MCF 10A (cell line): ENCODE measurements at regions not wholly inside any gene's neighbourhood (a gene's known extent, or its start where the extent isn't known, plus 50 kb on each side); places are given as distances from the start of the nearest gene placed in this dataset.

ENCODE experiments used
- BruUV-seq: library from RNA; stranded (reverse); fragments of 400-500 nt; replicated peaks from 2 replicates; lab custom pipeline; 2021; lab: Mats Ljungman, UMichigan
- CTCF ChIA-PET: fragments of 300-600 bp; sonication (Branson Sonifier 250); formaldehyde crosslinking; extraction: SDS; loops from one replicate; lab custom pipeline; 2021; ENCODE audit warnings: antibody characterized with exemption, inconsistent platforms; lab: Yijun Ruan, JAX
- POLR2A ChIA-PET: fragments of 300-600, 350-650 bp; sonication (Branson Sonifier 250); formaldehyde crosslinking; extraction: SDS; loops from one replicate; lab custom pipeline; 2020; ENCODE audit warnings: antibody characterized with exemption, inconsistent platforms; lab: Yijun Ruan, JAX
- DNase-seq: peaks from one replicate; pipeline ENCODE4 v3.0.0-alpha.2; 2018; ENCODE audit not compliant: unreplicated experiment
- H3K27ac Mint-ChIP-seq: one replicate; pipeline ENCODE4 v1.8.0; 2022; ENCODE audit warnings: mild to moderate bottlenecking, low read depth, mixed read lengths; ENCODE audit not compliant: unreplicated experiment
- H3K27me3 Mint-ChIP-seq: one replicate; pipeline ENCODE4 v1.8.0; 2022; ENCODE audit warnings: mixed read lengths; ENCODE audit not compliant: insufficient read depth, unreplicated experiment
- H3K36me3 Mint-ChIP-seq: one replicate; pipeline ENCODE4 v1.8.0; 2022; ENCODE audit warnings: mild to moderate bottlenecking, moderate library complexity, mixed read lengths; ENCODE audit not compliant: insufficient read depth, unreplicated experiment
- H3K4me1 Mint-ChIP-seq: one replicate; pipeline ENCODE4 v1.8.0; 2022; ENCODE audit warnings: mixed read lengths; ENCODE audit not compliant: insufficient read depth, unreplicated experiment
- H3K4me3 Mint-ChIP-seq: one replicate; pipeline ENCODE4 v1.8.0; 2022; ENCODE audit warnings: mild to moderate bottlenecking, moderate library complexity, mixed read lengths; ENCODE audit not compliant: unreplicated experiment
- H3K9me3 Mint-ChIP-seq: one replicate; pipeline ENCODE4 v1.8.0; 2022; ENCODE audit warnings: mixed read lengths; ENCODE audit not compliant: unreplicated experiment
- intact Hi-C: fragments of 100-400 bp; cut with micrococcal nuclease; formaldehyde crosslinking; loops from 2 replicates; pipeline ENCODE4 v1.14.1; 2022
- TF ChIP-seq, protein P1 (sequence below): fragments of 200-600 bp; IDR thresholded peaks from one replicate; pipeline ENCODE4 v1.8.0; 2022; ENCODE audit warnings: antibody characterized with exemption, mild to moderate bottlenecking; ENCODE audit not compliant: unreplicated experiment

DNA sequence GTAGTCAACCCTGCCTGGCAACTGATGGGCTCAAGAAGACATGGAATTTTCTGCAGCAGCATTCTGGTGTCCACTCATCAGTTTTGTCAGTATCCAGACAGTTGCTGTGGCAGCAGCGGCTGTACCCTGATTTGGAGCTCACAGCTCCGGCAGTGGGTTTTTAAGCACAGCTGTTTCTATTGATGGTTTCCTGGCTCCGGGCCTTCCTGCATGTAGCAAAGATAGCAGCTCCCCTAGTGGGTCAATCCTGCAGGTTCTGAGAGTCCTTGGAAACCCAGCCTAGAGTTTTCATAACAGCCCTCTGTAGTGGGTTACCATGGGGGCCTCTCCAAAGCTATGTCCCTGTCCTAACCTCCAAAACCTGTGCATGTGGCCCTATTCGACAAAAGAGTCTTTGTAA is 84.0 kb upstream of the ATP6AP2 start:
- DNase-seq = no peak
- Mint-ChIP-seq H3K27ac (no peak overlapping the region), H3K4me3 (no peak overlapping the region), H3K36me3 (no peaks in the 10 kb centered on the region), H3K9me3 (no peaks in the 10 kb centered on the region), H3K27me3 (peaks cover 95% of the 10 kb centered on the region), H3K4me1 (no peaks in the 10 kb centered on the region)
- TF ChIP-seq, protein P1, sequence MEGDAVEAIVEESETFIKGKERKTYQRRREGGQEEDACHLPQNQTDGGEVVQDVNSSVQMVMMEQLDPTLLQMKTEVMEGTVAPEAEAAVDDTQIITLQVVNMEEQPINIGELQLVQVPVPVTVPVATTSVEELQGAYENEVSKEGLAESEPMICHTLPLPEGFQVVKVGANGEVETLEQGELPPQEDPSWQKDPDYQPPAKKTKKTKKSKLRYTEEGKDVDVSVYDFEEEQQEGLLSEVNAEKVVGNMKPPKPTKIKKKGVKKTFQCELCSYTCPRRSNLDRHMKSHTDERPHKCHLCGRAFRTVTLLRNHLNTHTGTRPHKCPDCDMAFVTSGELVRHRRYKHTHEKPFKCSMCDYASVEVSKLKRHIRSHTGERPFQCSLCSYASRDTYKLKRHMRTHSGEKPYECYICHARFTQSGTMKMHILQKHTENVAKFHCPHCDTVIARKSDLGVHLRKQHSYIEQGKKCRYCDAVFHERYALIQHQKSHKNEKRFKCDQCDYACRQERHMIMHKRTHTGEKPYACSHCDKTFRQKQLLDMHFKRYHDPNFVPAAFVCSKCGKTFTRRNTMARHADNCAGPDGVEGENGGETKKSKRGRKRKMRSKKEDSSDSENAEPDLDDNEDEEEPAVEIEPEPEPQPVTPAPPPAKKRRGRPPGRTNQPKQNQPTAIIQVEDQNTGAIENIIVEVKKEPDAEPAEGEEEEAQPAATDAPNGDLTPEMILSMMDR = no peak
- ChIA-PET CTCF (no interaction called here), POLR2A (no interaction called here)
- intact Hi-C loops = no loop called here
- BruUV-seq = no TSS peak

DNA sequence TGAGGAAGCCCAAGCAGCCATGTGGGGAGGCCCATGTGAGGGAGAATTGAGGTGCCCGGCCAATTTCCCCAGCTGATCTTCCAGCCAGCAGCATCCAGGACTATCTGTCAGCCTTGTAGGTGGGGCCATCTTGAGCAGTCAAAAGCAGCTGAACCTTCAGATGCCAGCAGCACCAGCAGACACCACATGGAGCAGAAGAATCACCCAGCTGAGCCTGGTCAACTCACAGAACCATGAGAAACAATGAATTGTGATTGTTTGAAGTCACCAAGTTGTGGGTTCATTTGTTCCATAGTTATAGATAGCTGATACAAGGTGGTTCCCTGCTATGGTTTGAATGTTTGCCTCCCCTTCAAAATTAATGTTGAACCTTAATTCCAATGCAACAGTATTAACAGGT is 85.1 kb upstream of the ATP6AP2 start:
- TF ChIP-seq, protein P1 = no peak
- intact Hi-C loops = no loop called here
- Mint-ChIP-seq H3K4me1 (no peaks in the 10 kb centered on the region), H3K27ac (no peak overlapping the region), H3K4me3 (no peak overlapping the region), H3K36me3 (no peaks in the 10 kb centered on the region), H3K27me3 (peaks cover 95% of the 10 kb centered on the region), H3K9me3 (no peaks in the 10 kb centered on the region)
- CTCF ChIA-PET = no interaction called here
- DNase-seq = no peak
- no TSS peak for BruUV-seq
- POLR2A ChIA-PET = no interaction called here

DNA sequence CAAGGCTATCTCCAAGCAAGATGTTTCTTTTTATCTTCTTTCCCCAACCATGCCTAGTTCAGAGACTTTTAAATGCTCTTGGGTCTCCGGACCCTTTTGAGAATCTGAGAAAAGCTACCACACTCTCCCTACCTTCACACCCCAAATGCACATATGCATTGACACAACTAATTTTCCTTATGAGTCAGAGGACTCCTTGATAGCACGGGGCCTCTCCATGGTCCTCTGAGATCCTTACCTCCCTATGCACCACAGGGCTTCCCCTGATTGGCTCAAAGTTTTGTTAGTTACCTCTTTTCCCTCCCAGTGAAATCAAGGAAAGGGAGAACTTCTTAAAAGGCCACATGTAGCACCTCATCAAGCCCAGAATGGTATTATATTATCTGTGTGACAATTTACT is 86.8 kb upstream of the ATP6AP2 start:
- H3K9me3 Mint-ChIP-seq = no peaks in the 10 kb centered on the region
- TF ChIP-seq, protein P1 = no peak
- DNase-seq = no peak
- intact Hi-C loops = no loop called here
- no peak overlapping the region for H3K4me3 Mint-ChIP-seq
- no peaks in the 10 kb centered on the region for H3K4me1 Mint-ChIP-seq
- ChIA-PET POLR2A (no interaction called here), CTCF (no interaction called here)
- H3K27me3 Mint-ChIP-seq = peaks cover 95% of the 10 kb centered on the region
- no TSS peak for BruUV-seq
- H3K27ac Mint-ChIP-seq = no peak overlapping the region
- no peaks in the 10 kb centered on the region for H3K36me3 Mint-ChIP-seq

DNA sequence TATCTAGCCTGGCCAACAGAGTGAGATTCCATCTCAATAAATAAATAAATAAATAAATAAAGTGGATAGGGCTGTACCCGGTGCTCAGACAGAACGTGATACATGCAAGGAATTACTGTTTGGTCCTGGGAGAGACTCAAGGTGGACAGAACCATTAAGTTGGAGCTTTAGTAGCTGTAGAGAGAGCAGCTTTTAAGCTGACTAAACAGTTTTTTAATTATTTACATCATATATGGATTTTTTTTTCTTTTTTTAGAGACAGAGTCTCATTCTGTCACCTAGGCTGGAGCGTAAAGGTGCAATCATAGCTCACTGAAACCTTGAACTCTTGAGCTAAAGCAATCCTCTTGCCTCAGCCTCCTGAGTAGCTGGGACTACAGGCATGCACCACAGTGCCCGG is 92.5 kb upstream of the ATP6AP2 start:
- no TSS peak for BruUV-seq
- Mint-ChIP-seq H3K27me3 (peaks cover 80% of the 10 kb centered on the region), H3K9me3 (peaks cover 11% of the 10 kb centered on the region), H3K4me3 (no peak overlapping the region), H3K27ac (no peak overlapping the region), H3K36me3 (no peaks in the 10 kb centered on the region), H3K4me1 (no peaks in the 10 kb centered on the region)
- TF ChIP-seq, protein P1 = no peak
- ChIA-PET CTCF (interaction anchor here (0.6 kb wide), 2 partner anchors 21 to 433 kb away, joined by 3 read pairs; no protein-coding TSS in a partner anchor), POLR2A (no interaction called here)
- no peak for DNase-seq
- intact Hi-C loops = no loop called here
